Fibroblast of lung (primary cell): ENCODE measurements at regions not wholly inside any gene's neighbourhood (a gene's known extent, or its start where the extent isn't known, plus 50 kb on each side); places are given as distances from the start of the nearest gene placed in this dataset.

ENCODE experiments used
- DNase-seq, 2 donors: peaks; one replicate each; pipeline versions ENCODE4 v3.0.0 to v3.0.0-alpha.2; 2010; ENCODE audit warnings: low read depth in 2 of 2
- H2AFZ ChIP-seq: 2 replicates; pipeline ENCODE4 v1.5.1; 2012; ENCODE audit warnings: low read length, control low read depth, inconsistent platforms
- H3K27ac ChIP-seq: 2 replicates; pipeline ENCODE4 v1.5.1; 2011; ENCODE audit warnings: low read length, control low read depth; ENCODE audit not compliant: insufficient read depth
- H3K27me3 ChIP-seq: 2 replicates; pipeline ENCODE4 v1.5.1; 2011; ENCODE audit warnings: mild to moderate bottlenecking, low read length; ENCODE audit not compliant: control insufficient read depth, insufficient read depth
- H3K36me3 ChIP-seq: 2 replicates; pipeline ENCODE4 v1.5.1; 2011; ENCODE audit warnings: low read length; ENCODE audit not compliant: control insufficient read depth, insufficient read depth
- H3K4me1 ChIP-seq: 2 replicates; pipeline ENCODE4 v1.5.1; 2011; ENCODE audit warnings: low read length; ENCODE audit not compliant: control insufficient read depth, insufficient read depth; ENCODE audit errors: extremely low read depth
- H3K4me2 ChIP-seq: 2 replicates; pipeline ENCODE4 v1.5.1; 2011; ENCODE audit warnings: low read length, control low read depth; ENCODE audit not compliant: insufficient read depth; ENCODE audit errors: extremely low read depth
- H3K4me3 ChIP-seq, 4 experiments: fragments of 200-600 bp in 1 of 4; sonication (generic) in 1 of 4; replicated peaks in 1 of 4; 2 replicates each; pipeline ENCODE4 v1.5.1; 2011 to 2016; ENCODE audit warnings: low read length in 4 of 4, low read depth in 3 of 4, mild to moderate bottlenecking in 3 of 4, control low read depth in 2 of 4, inconsistent platforms in 1 of 4, mixed read lengths in 1 of 4; ENCODE audit not compliant: insufficient read depth in 1 of 4; ENCODE audit errors: control extremely low read depth in 1 of 4
- H3K79me2 ChIP-seq: 2 replicates; pipeline ENCODE4 v1.5.1; 2012; ENCODE audit warnings: mild to moderate bottlenecking, low read length, inconsistent platforms; ENCODE audit not compliant: control insufficient read depth, insufficient read depth
- H3K9ac ChIP-seq: 2 replicates; pipeline ENCODE4 v1.5.1; 2011; ENCODE audit warnings: mild to moderate bottlenecking, low read length, control low read depth; ENCODE audit not compliant: insufficient read depth
- H3K9me3 ChIP-seq: 2 replicates; pipeline ENCODE4 v1.5.1; 2012; ENCODE audit warnings: low read depth, low read length; ENCODE audit not compliant: control insufficient read depth, insufficient read depth
- H4K20me1 ChIP-seq: 2 replicates; pipeline ENCODE4 v1.5.1; 2011; ENCODE audit warnings: low read length; ENCODE audit not compliant: control insufficient read depth, insufficient read depth; ENCODE audit errors: extremely low read depth
- CTCF ChIP-seq, 2 donors: IDR thresholded peaks in 1 of 2; conservative IDR thresholded peaks in 1 of 2; 1 replicate in 1 of 2; 2 replicates in 1 of 2; pipeline ENCODE4 v1.5.1; 2011 to 2012; ENCODE audit warnings: low read length in 2 of 2, control low read depth in 1 of 2, inconsistent platforms in 1 of 2, low read depth in 1 of 2, mild to moderate bottlenecking in 1 of 2
- EZH2 ChIP-seq: IDR thresholded peaks from 2 replicates; pipeline ENCODE4 v1.5.1; 2012; ENCODE audit warnings: low read length, control low read depth, mild to moderate bottlenecking; ENCODE audit errors: missing control alignments

DNA sequence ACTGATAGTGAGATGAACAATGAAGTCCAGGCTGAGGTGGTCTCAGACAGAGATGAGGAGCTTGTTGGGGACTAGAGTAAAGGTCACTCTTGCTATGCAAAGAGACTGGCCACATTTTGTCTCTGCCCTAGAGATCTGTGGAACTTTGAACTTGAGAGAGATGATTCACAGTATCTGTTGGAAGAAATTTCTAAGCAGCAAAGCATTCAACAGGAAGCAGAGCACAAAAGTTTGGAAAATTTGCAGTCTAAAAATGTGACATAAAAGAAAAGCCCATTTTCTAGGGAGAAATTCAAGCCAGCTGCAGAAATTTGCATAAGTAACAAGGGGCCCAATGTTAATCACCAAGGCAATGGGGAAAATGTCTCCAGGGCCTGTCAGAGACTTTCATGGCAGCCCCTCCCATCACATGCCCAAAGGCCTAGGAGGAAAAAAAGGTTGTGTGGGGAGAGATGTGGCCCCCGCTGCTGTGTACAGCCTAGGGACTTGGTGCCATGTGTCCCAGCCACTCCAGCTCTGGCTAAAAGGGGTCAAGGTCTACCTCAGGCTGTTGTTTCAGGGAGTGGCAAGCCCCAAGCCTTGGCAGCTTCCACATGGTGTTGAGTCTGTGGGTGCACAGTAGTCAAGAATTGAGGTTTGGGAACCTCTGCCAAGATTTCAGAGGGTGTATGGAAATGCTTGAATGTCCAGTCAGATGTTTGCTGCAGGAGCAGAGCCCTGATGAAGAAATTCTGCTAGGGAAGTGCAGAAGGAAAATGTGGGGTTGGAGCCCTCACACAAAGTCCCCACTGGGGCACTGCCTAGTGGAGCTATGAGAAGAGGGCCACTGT lies 262.8 kb downstream of the DKK2 start:
- no peak overlapping the region for H3K9ac ChIP-seq
- H3K27me3 ChIP-seq = no peaks in the 10 kb centered on the region
- H3K9me3 ChIP-seq = no peaks in the 10 kb centered on the region
- no peak overlapping the region for H3K27ac ChIP-seq
- no peak overlapping the region for H3K4me2 ChIP-seq
- peak; percentile 2 to 57 for DNase-seq
- no peaks in the 10 kb centered on the region for H4K20me1 ChIP-seq
- H3K79me2 ChIP-seq = no peaks in the 10 kb centered on the region
- TF ChIP-seq EZH2 (no peak), CTCF (conservative IDR thresholded peaks at IDR 0.05 in 1 of 2, IDR thresholded peaks at IDR 0.05 in 1 of 2; ENCODE audit: low read depth in 1 of 2, low read length in 2 of 2) (no peak)
- H3K4me3 ChIP-seq = no peak overlapping the region
- no peak overlapping the region for H2AFZ ChIP-seq
- no peaks in the 10 kb centered on the region for H3K36me3 ChIP-seq
- no peaks in the 10 kb centered on the region for H3K4me1 ChIP-seq

- Histone ChIP-seq H3K9ac (no peak overlapping the region), H3K9me3 (no peaks in the 10 kb centered on the region), H3K27ac (no peak overlapping the region), H3K36me3 (no peaks in the 10 kb centered on the region), H3K27me3 (no peaks in the 10 kb centered on the region), H2AFZ (no peak overlapping the region), H3K4me1 (no peaks in the 10 kb centered on the region), H3K4me3 (no peak overlapping the region), H3K4me2 (no peak overlapping the region), H3K79me2 (no peaks in the 10 kb centered on the region), H4K20me1 (no peaks in the 10 kb centered on the region)
- TF ChIP-seq EZH2 (no peak), CTCF (conservative IDR thresholded peaks at IDR 0.05 in 1 of 2, IDR thresholded peaks at IDR 0.05 in 1 of 2; ENCODE audit: low read depth in 1 of 2, low read length in 2 of 2) (no peak)
- no peak for DNase-seq
Measured at GRCh38 chr4:106767991-106768390, 268.1 kb downstream of the DKK2 start.

DNA sequence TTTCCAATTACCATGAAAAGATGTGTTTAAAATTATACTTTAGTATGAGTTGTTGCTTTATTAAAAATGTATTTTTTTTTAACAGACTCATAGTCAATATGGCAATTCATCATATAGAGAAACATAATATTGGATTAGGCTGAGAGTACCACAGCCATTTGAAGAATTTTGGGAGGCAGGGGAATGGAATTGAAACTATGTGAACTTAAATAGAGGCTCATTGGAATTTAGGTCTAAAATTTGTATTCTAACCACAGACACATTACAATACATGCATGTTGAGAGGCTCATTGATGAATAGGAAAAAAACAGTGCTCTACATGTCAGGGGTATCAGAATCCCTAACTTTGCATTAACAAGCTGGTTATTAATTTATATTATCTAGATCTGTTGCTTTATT lies 269.6 kb downstream of the DKK2 start:
- DNase-seq = peak in 1 of 2 donors; percentile 74

More for the DNA sequence above, 269.6 kb downstream of the DKK2 start:
- H2AFZ ChIP-seq = no peak overlapping the region
- no peaks in the 10 kb centered on the region for H3K9me3 ChIP-seq
- H3K79me2 ChIP-seq = no peaks in the 10 kb centered on the region
- H3K36me3 ChIP-seq = no peaks in the 10 kb centered on the region
- no peak overlapping the region for H3K4me2 ChIP-seq
- no peak overlapping the region for H3K9ac ChIP-seq
- no peaks in the 10 kb centered on the region for H3K4me1 ChIP-seq
- H4K20me1 ChIP-seq = no peaks in the 10 kb centered on the region
- no peaks in the 10 kb centered on the region for H3K27me3 ChIP-seq
- TF ChIP-seq EZH2 (no peak), CTCF (conservative IDR thresholded peaks at IDR 0.05 in 1 of 2, IDR thresholded peaks at IDR 0.05 in 1 of 2; ENCODE audit: low read depth in 1 of 2, low read length in 2 of 2) (no peak)
- no peak overlapping the region for H3K4me3 ChIP-seq
- H3K27ac ChIP-seq = no peak overlapping the region
